ENCODE measurements at regions not wholly inside any gene's neighbourhood (a gene's known extent, or its start where the extent isn't known, plus 50 kb on each side); places are given as distances from the start of the nearest gene placed in this dataset.

GRCh38 chr1:58924016-58924565 is 140.2 kb upstream of the JUN start:
- DNase-seq, result no peak
- in situ Hi-C loops (cut with MboI; ENCODE audit: low pct_unique_long_range_greater_than_20kb, low sequenced_read_pairs), result no loop called here

GRCh38 chr1:58924821-58925220 is 141.0 kb upstream of the JUN start:
- in situ Hi-C loops (cut with MboI; ENCODE audit: low pct_unique_long_range_greater_than_20kb, low sequenced_read_pairs), result no loop called here
- no peak for DNase-seq

GRCh38 chr1:58925247-58925646 is 141.4 kb upstream of the JUN start:
- no peak for DNase-seq
- in situ Hi-C loops (cut with MboI; ENCODE audit: low pct_unique_long_range_greater_than_20kb, low sequenced_read_pairs), result no loop called here

GRCh38 chr1:58926152-58926551 is 142.3 kb upstream of the JUN start:
- in situ Hi-C loops (cut with MboI; ENCODE audit: low pct_unique_long_range_greater_than_20kb, low sequenced_read_pairs), result no loop called here
- no peak for DNase-seq

- in situ Hi-C loops (cut with MboI; ENCODE audit: low pct_unique_long_range_greater_than_20kb, low sequenced_read_pairs), result no loop called here
- no peak for DNase-seq
Measured at GRCh38 chr1:58927041-58927721, 143.3 kb upstream of the JUN start.

- in situ Hi-C loops (cut with MboI; ENCODE audit: low pct_unique_long_range_greater_than_20kb, low sequenced_read_pairs), result no loop called here
- no peak for DNase-seq
Measured at GRCh38 chr1:58927722-58928085, 143.9 kb upstream of the JUN start.

- DNase-seq, result no peak
- in situ Hi-C loops (cut with MboI; ENCODE audit: low pct_unique_long_range_greater_than_20kb, low sequenced_read_pairs), result no loop called here
Measured at GRCh38 chr1:58928514-58928913, 144.7 kb upstream of the JUN start.

GRCh38 chr1:58929671-58930325 is 146.0 kb upstream of the JUN start:
- in situ Hi-C loops (cut with MboI; ENCODE audit: low pct_unique_long_range_greater_than_20kb, low sequenced_read_pairs), result no loop called here
- DNase-seq, result no peak

DNA sequence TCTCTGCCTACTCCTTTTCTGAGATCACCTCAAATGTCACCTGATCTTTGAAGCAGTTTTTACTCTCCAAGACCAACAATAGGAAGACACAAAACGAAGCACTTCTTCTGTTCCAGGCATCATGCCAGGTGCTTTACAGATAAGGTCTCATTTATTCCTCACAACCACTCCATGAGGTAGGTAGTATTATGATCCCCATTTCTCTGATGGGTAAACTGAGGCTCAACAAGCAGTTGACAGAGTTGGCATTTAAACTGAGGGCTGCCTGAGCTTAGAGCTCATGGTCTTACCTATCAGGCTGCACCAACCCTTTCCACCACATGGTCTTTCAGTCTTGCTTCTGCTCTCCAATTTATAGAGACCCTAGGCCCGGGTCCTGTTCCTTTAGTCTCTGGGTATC is 147.2 kb upstream of the JUN start:
- in situ Hi-C loops (cut with MboI; ENCODE audit: low pct_unique_long_range_greater_than_20kb, low sequenced_read_pairs), result no loop called here
- no peak for DNase-seq

DNA sequence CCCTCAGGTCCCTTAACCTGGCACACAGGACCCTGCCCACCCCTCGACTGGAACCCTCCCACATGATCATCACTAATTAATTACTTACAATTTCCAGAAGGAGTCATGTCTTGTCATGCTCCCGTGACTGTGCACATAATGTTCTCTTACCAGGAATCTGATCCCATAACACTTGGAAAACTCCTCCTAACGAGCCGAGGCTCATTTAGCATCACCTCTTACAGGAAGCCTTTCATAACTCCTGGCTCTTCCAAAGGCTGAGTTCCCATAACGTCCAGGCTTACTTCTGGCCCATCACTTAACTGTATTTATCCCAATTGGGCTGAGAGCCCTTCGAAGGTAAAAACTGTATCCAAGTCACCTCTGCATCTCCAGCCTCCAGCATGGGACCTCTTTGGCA is 147.9 kb upstream of the JUN start:
- DNase-seq, result no peak
- in situ Hi-C loops (cut with MboI; ENCODE audit: low pct_unique_long_range_greater_than_20kb, low sequenced_read_pairs), result no loop called here

DNA sequence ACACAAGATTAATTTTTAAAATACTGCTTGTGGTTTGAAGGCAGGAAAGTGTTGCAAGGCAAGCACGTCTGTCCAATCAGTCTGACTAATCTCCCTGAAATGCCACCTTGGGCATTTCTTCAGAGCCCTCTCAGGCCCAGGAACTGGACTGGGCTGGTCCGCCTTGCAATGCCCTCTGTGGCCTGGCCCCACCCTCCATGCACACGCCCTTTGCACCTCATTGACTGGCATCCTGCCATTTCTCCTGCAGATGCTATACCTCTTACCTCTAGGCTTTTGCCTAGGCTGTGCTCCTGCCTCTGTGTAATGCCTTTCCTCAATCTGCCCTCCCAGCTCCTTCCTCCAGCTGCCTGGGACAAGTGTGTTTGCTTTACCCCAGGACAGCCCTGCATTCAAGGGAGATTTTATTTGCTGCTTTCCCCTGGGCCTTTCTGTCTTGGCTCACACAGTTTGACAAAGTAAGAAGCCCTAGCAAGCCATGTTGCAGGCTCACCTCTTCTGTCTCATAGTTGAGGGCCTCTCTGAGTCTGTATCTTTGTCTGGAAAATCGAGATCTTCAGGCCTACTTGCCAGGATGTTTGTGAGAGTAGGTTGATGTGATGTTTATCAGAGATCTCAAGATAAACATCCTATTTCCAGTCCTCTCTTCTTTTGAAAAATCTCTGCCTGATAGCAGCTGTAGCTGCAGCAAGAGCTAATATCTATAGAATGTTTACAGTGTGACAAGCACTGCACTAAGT is 149.2 kb upstream of the JUN start:
- no peak for DNase-seq

DNA sequence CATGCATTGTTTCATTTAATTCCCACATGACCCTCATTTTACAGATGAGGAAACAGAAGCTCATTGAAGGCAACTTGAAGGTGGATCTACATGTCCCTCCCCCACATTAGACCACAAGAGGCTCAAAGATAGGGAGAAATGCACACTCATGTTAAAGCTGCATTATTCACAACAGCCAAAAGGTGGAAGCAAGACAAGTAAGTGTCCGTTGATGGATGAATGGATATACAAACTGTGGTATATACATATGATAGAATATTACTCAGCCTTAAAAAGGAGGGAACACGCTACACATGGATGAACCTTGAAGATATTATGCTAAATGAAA is 149.7 kb upstream of the JUN start:
- DNase-seq, result peak; percentile 36
- in situ Hi-C loops (cut with MboI; ENCODE audit: low pct_unique_long_range_greater_than_20kb, low sequenced_read_pairs), result no loop called here

More for the DNA sequence above, 149.2 kb upstream of the JUN start:
- in situ Hi-C loops (cut with MboI; ENCODE audit: low pct_unique_long_range_greater_than_20kb, low sequenced_read_pairs), result no loop called here

DNA sequence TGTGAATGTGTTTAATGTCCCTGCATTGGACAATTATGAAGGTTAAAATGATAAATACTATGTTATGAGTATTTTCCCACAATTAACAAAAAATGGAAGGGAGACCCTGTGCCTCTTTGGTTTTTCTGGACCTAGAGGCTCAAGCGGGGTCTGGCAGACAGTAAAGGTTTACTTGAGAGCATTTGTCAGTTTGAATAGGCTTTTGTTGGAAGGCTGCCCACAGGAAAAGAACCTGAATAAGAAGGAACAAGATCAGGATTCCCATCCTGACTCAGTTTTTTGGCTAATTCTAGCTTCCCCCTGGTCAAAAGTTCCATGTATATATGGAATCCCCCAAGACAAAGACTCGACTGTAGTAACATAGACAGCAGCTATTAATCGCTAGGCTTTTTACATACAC is 150.9 kb upstream of the JUN start:
- no peak for DNase-seq

GRCh38 chr1:58936973-58937372 is 153.1 kb upstream of the JUN start:
- in situ Hi-C loops (cut with MboI; ENCODE audit: low pct_unique_long_range_greater_than_20kb, low sequenced_read_pairs), result no loop called here
- DNase-seq, result no peak

More for the DNA sequence above, 150.9 kb upstream of the JUN start:
- in situ Hi-C loops (cut with MboI; ENCODE audit: low pct_unique_long_range_greater_than_20kb, low sequenced_read_pairs), result no loop called here

GRCh38 chr1:58939146-58939545 is 155.3 kb upstream of the JUN start:
- DNase-seq, result no peak
- in situ Hi-C loops (cut with MboI; ENCODE audit: low pct_unique_long_range_greater_than_20kb, low sequenced_read_pairs), result no loop called here

DNA sequence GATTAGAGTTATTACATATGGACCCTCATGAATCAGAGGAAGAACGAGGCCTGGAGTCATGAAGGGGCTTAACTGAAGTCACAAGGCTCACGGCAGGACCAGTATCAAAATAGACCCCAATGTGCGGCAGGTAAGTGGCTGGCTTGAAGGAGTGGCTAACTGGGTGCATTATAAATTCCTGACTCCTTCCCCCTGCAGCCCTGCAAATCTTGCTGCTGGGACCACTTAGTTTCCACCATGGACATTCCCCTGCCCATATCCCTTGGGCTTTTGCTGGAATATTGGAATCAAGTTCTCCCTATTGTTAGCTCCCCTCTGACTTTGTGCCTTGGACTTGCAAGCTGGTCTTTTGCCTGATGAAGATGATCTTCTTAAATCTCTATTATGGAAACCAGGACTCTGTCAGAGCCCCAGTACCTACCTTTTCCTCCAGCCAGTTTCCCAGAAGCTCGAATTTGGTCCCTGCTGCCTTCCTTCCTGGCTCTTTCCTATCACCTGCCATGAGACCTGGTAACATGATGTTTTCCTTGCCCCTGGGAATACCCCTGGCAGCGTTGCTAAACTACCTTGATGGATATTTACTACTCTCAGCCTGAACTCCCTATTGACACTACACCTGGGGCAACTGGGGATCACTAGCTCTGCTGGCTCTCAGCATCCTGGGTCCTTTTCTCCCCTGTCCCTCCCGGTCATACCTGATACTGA is 156.0 kb upstream of the JUN start:
- in situ Hi-C loops (cut with MboI; ENCODE audit: low pct_unique_long_range_greater_than_20kb, low sequenced_read_pairs), result no loop called here
- DNase-seq, result no peak

DNA sequence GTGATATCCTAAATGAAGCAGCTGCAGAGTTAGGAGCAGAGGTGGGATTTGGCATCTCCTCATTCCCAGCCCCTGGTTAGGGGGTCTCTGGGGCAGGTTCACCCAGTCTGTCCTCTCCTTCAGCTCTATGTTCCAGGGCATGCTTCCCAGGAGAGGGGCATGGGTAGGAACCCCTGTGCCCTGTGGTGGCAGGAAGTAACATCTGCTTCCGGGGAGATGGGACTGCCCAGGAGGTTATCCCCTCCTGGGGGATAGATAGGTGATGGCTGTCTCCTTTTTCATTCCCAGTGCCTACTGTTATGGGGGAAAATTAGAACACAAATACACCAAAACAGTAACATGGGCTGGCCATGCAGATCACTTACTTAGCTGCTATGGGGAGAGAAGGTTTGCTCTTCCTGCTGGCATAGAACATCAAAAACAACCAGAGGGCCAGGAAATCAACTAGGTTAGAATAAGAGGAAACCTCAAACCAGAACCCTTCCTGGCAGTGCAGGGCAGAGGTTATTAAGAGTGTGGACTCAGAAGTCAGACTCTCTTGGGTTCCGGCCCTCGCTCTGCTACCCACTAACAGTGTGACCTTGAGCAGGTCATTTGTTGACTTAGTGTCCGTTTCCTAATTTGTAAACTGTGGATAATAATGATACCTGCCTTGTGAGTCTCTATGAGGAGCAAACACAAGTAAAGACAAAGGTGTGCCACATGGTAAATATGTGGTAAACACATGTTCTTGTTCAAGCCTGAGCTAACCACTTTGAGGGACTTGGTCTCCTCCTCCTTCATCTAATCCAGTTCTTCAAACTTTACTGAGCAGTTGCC is 157.8 kb upstream of the JUN start:
- peak; percentile 45 for DNase-seq
- in situ Hi-C loops (cut with MboI; ENCODE audit: low pct_unique_long_range_greater_than_20kb, low sequenced_read_pairs), result no loop called here

- in situ Hi-C loops (cut with MboI; ENCODE audit: low pct_unique_long_range_greater_than_20kb, low sequenced_read_pairs), result no loop called here
- no peak for DNase-seq
Measured at GRCh38 chr1:58942759-58943191, 158.9 kb upstream of the JUN start.

- in situ Hi-C loops (cut with MboI; ENCODE audit: low pct_unique_long_range_greater_than_20kb, low sequenced_read_pairs), result no loop called here
- DNase-seq, result no peak
Measured at GRCh38 chr1:58943776-58944175, 159.9 kb upstream of the JUN start.
